GM23248 (cell line): ENCODE measurements at regions not wholly inside any gene's neighbourhood (a gene's known extent, or its start where the extent isn't known, plus 50 kb on each side); places are given as distances from the start of the nearest gene placed in this dataset.

Experiments used
- DNase-seq: peaks from one replicate; pipeline ENCODE4 v3.0.0-alpha.2; 2015
- H2AFZ ChIP-seq: fragments of 200-600 bp; sonication (generic); 2 replicates; pipeline ENCODE4 v1.6.1; 2016; ENCODE audit warnings: antibody characterized with exemption
- H3F3A ChIP-seq: fragments of 200-600 bp; sonication (generic); 2 replicates; pipeline ENCODE4 v1.6.1; 2016; ENCODE audit warnings: mild to moderate bottlenecking, antibody characterized with exemption, mixed run types; ENCODE audit not compliant: insufficient read depth
- H3K27ac ChIP-seq: fragments of 200-600 bp; sonication (generic); 2 replicates; pipeline ENCODE4 v1.5.1; 2016; ENCODE audit warnings: mild to moderate bottlenecking
- H3K27me3 ChIP-seq: fragments of 200-600 bp; sonication (generic); replicated peaks from 2 replicates; pipeline ENCODE4 v1.6.1; 2016; ENCODE audit warnings: mild to moderate bottlenecking; ENCODE audit not compliant: insufficient read depth
- H3K36me3 ChIP-seq: fragments of 200-600 bp; sonication (generic); 2 replicates; pipeline ENCODE4 v1.6.1; 2016; ENCODE audit warnings: low read depth, mild to moderate bottlenecking
- H3K4me1 ChIP-seq: fragments of 200-600 bp; sonication (generic); 2 replicates; pipeline ENCODE4 v1.6.1; 2016; ENCODE audit warnings: mild to moderate bottlenecking; ENCODE audit not compliant: insufficient read depth
- H3K4me2 ChIP-seq: fragments of 200-600 bp; sonication (generic); one replicate; pipeline ENCODE4 v1.6.1; 2016; ENCODE audit warnings: mild to moderate bottlenecking; ENCODE audit not compliant: unreplicated experiment
- H3K4me3 ChIP-seq: fragments of 200-600 bp; sonication (generic); 2 replicates; pipeline ENCODE4 v1.5.1; 2016; ENCODE audit warnings: mild to moderate bottlenecking
- H3K79me2 ChIP-seq: fragments of 200-600 bp; sonication (generic); 2 replicates; pipeline ENCODE4 v1.6.1; 2016; ENCODE audit warnings: mild to moderate bottlenecking; ENCODE audit not compliant: insufficient read depth
- H3K9ac ChIP-seq: fragments of 200-600 bp; sonication (generic); 2 replicates; pipeline ENCODE4 v1.6.1; 2016; ENCODE audit warnings: mild to moderate bottlenecking
- H3K9me2 ChIP-seq: fragments of 200-600 bp; sonication (generic); 2 replicates; pipeline ENCODE4 v1.6.1; 2016; ENCODE audit warnings: mixed run types, mild to moderate bottlenecking, moderate library complexity; ENCODE audit not compliant: insufficient read depth
- H3K9me3 ChIP-seq: fragments of 200-600 bp; sonication (generic); one replicate; pipeline ENCODE4 v1.6.1; 2017; ENCODE audit warnings: low read depth
- H4K20me1 ChIP-seq: fragments of 200-600 bp; sonication (generic); 2 replicates; pipeline ENCODE4 v1.6.0; 2016; ENCODE audit not compliant: insufficient read depth
- EZH2 ChIP-seq: fragments of 200-600 bp; sonication (generic); IDR thresholded peaks from 2 replicates; pipeline ENCODE4 v1.6.1; 2018; ENCODE audit warnings: antibody characterized with exemption, mild to moderate bottlenecking; ENCODE audit not compliant: insufficient read depth, poor library complexity, severe bottlenecking
- EZH2phosphoT487 ChIP-seq: fragments of 200-600 bp; sonication (generic); IDR thresholded peaks from 2 replicates; pipeline ENCODE4 v1.6.1; 2018; ENCODE audit warnings: antibody characterized with exemption, moderate library complexity, mild to moderate bottlenecking, low read depth; ENCODE audit not compliant: insufficient read depth
- WGBS, 2 experiments: methylation state at CpG; one replicate each; pipeline ENCODE4 v1.1.6; 2015 to 2017; ENCODE audit warnings: low lambda C conversion rate in 2 of 2, low coverage in 1 of 2; ENCODE audit errors: missing lambda C conversion rate in 2 of 2; 5-methylcytosine and 5-hydroxymethylcytosine counted together
- in situ Hi-C: fragments of 300-500 bp; cut with MboI; formaldehyde crosslinking; loops from 2 replicates; pipeline ENCODE4 v1.15.0; 2020

GRCh38 chrX:34528081-34528480 is 129.0 kb downstream of the TMEM47 start:
- no peak overlapping the region for H2AFZ ChIP-seq

GRCh38 chrX:34521563-34521962 is 135.5 kb downstream of the TMEM47 start:
- H3K4me1 ChIP-seq = no peaks in the 10 kb centered on the region
- H3K27me3 ChIP-seq = no peaks in the 10 kb centered on the region
- DNase-seq = peak; percentile 6
- H2AFZ ChIP-seq = no peak overlapping the region
- WGBS, 2 experiments = 11 to 15% methylated on average over 2 of the region's 2 CpGs
- H4K20me1 ChIP-seq = no peaks in the 10 kb centered on the region
- no peaks in the 10 kb centered on the region for H3K79me2 ChIP-seq
- H3K9me2 ChIP-seq = no peaks in the 10 kb centered on the region
- H3K27ac ChIP-seq = no peak overlapping the region
- no peak overlapping the region for H3K9ac ChIP-seq
- in situ Hi-C loops = no loop called here
- H3K4me3 ChIP-seq = no peak overlapping the region
- TF ChIP-seq EZH2 = no peak
- no peak for TF ChIP-seq EZH2phosphoT487
- no peaks in the 10 kb centered on the region for H3F3A ChIP-seq
- no peak overlapping the region for H3K4me2 ChIP-seq
- no peaks in the 10 kb centered on the region for H3K36me3 ChIP-seq
- H3K9me3 ChIP-seq = no peaks in the 10 kb centered on the region

More at GRCh38 chrX:34528081-34528480, 129.0 kb downstream of the TMEM47 start:
- Histone ChIP-seq H3K9ac (no peak overlapping the region), H3K79me2 (no peaks in the 10 kb centered on the region), H3K9me3 (no peaks in the 10 kb centered on the region), H3K27ac (no peak overlapping the region), H3K4me3 (no peak overlapping the region), H3K27me3 (no peaks in the 10 kb centered on the region), H4K20me1 (no peaks in the 10 kb centered on the region), H3K36me3 (no peaks in the 10 kb centered on the region), H3F3A (no peaks in the 10 kb centered on the region), H3K4me2 (no peak overlapping the region), H3K4me1 (no peaks in the 10 kb centered on the region), H3K9me2 (no peaks in the 10 kb centered on the region)
- in situ Hi-C loops = no loop called here
- TF ChIP-seq EZH2 (no peak), EZH2phosphoT487 (no peak)
- DNase-seq = no peak

GRCh38 chrX:34509394-34509793 is 147.7 kb downstream of the TMEM47 start:
- Histone ChIP-seq H4K20me1 (no peaks in the 10 kb centered on the region), H3K36me3 (no peaks in the 10 kb centered on the region), H3K79me2 (no peaks in the 10 kb centered on the region), H3K4me2 (no peak overlapping the region), H3K4me3 (no peak overlapping the region), H3F3A (no peaks in the 10 kb centered on the region), H3K9me3 (no peaks in the 10 kb centered on the region), H2AFZ (no peak overlapping the region), H3K27ac (no peak overlapping the region), H3K9me2 (no peaks in the 10 kb centered on the region), H3K4me1 (no peaks in the 10 kb centered on the region), H3K9ac (no peak overlapping the region), H3K27me3 (no peaks in the 10 kb centered on the region)
- DNase-seq = no peak
- in situ Hi-C loops = no loop called here
- 28 to 32% methylated on average over 5 of the region's 5 CpGs for WGBS, 2 experiments
- TF ChIP-seq EZH2phosphoT487 (no peak), EZH2 (no peak)

- Histone ChIP-seq H3K79me2 (no peaks in the 10 kb centered on the region), H3F3A (no peaks in the 10 kb centered on the region)
- WGBS, 2 experiments = 54 to 58% methylated on average over 3 of the region's 3 CpGs
Observed at GRCh38 chrX:34503119-34503518, 154.0 kb downstream of the TMEM47 start.

GRCh38 chrX:34493086-34493485 is 164.0 kb downstream of the TMEM47 start:
- no peak for DNase-seq
- H2AFZ ChIP-seq = no peak overlapping the region
- TF ChIP-seq EZH2 = no peak
- TF ChIP-seq EZH2phosphoT487 = no peak
- H3K27ac ChIP-seq = no peak overlapping the region
- no peaks in the 10 kb centered on the region for H3K27me3 ChIP-seq
- no peaks in the 10 kb centered on the region for H3K4me1 ChIP-seq
- H3K4me2 ChIP-seq = no peak overlapping the region
- H3F3A ChIP-seq = no peaks in the 10 kb centered on the region
- H3K79me2 ChIP-seq = no peaks in the 10 kb centered on the region
- H3K9ac ChIP-seq = no peak overlapping the region
- 16 to 25% methylated on average over 4 of the region's 4 CpGs for WGBS, 2 experiments
- H3K9me3 ChIP-seq = no peaks in the 10 kb centered on the region
- no peaks in the 10 kb centered on the region for H4K20me1 ChIP-seq
- in situ Hi-C loops = no loop called here
- H3K9me2 ChIP-seq = no peaks in the 10 kb centered on the region
- H3K4me3 ChIP-seq = no peak overlapping the region
- H3K36me3 ChIP-seq = no peaks in the 10 kb centered on the region

More at GRCh38 chrX:34503119-34503518, 154.0 kb downstream of the TMEM47 start:
- no peak overlapping the region for H3K4me2 ChIP-seq
- no peaks in the 10 kb centered on the region for H3K36me3 ChIP-seq
- no peak for DNase-seq
- H3K27me3 ChIP-seq = no peaks in the 10 kb centered on the region
- in situ Hi-C loops = no loop called here
- no peaks in the 10 kb centered on the region for H3K9me2 ChIP-seq
- no peaks in the 10 kb centered on the region for H3K4me1 ChIP-seq
- no peaks in the 10 kb centered on the region for H4K20me1 ChIP-seq
- H3K27ac ChIP-seq = no peak overlapping the region
- no peak overlapping the region for H2AFZ ChIP-seq
- no peaks in the 10 kb centered on the region for H3K9me3 ChIP-seq
- no peak overlapping the region for H3K9ac ChIP-seq
- TF ChIP-seq EZH2phosphoT487 (no peak), EZH2 (no peak)
- no peak overlapping the region for H3K4me3 ChIP-seq
